GM23338 (cell line): ENCODE measurements at regions not wholly inside any gene's neighbourhood (a gene's known extent, or its start where the extent isn't known, plus 50 kb on each side); places are given as distances from the start of the nearest gene placed in this dataset.

Experiments used
- CREB1 ChIP-seq: fragments of 250-450 bp; sonication (Bioruptor Pico); IDR thresholded peaks from 2 replicates; pipeline ENCODE4 v1.5.0; 2020; ENCODE audit warnings: low read depth, mild to moderate bottlenecking, moderate library complexity
- EZH2 ChIP-seq: fragments of 200-600 bp; sonication (generic); IDR thresholded peaks from one replicate; pipeline ENCODE4 v1.8.0; 2017; ENCODE audit warnings: antibody characterized with exemption, mild to moderate bottlenecking, low read depth; ENCODE audit not compliant: unreplicated experiment
- EZH2phosphoT487 ChIP-seq: fragments of 200-600 bp; sonication (generic); IDR thresholded peaks from one replicate; pipeline ENCODE4 v1.8.1; 2018; ENCODE audit warnings: antibody characterized with exemption; ENCODE audit not compliant: unreplicated experiment
- JUNB ChIP-seq: IDR thresholded peaks from one replicate; pipeline ENCODE4 v1.6.1; 2016; ENCODE audit warnings: antibody characterized with exemption; ENCODE audit not compliant: unreplicated experiment
- POLR2AphosphoS5 ChIP-seq: IDR thresholded peaks from 2 replicates; pipeline ENCODE4 v1.6.1; 2016; ENCODE audit warnings: antibody characterized with exemption, low read depth
- ZNF114 ChIP-seq: fragments of 250-450 bp; sonication (Bioruptor Pico); IDR thresholded peaks from 2 replicates; pipeline ENCODE4 v1.5.0; 2020; ENCODE audit warnings: mild to moderate bottlenecking, moderate library complexity
- TF ChIP-seq, protein P1 (sequence below), 2 experiments: fragments of 200-600 bp in 1 of 2; sonication (generic) in 1 of 2; conservative IDR thresholded peaks; 2 replicates each; pipeline versions ENCODE4 v1.5.1 to v1.6.1; 2016 to 2017; ENCODE audit warnings: antibody characterized with exemption in 2 of 2, low read depth in 2 of 2, mild to moderate bottlenecking in 2 of 2, moderate library complexity in 1 of 2
- TF ChIP-seq, protein P2 (sequence below): IDR thresholded peaks from one replicate; pipeline ENCODE4 v1.6.1; 2018; ENCODE audit warnings: antibody characterized with exemption; ENCODE audit not compliant: unreplicated experiment
- TF ChIP-seq, protein P3 (sequence below): IDR thresholded peaks from 2 replicates; pipeline ENCODE4 v1.6.1; 2016; ENCODE audit warnings: antibody characterized with exemption

DNA sequence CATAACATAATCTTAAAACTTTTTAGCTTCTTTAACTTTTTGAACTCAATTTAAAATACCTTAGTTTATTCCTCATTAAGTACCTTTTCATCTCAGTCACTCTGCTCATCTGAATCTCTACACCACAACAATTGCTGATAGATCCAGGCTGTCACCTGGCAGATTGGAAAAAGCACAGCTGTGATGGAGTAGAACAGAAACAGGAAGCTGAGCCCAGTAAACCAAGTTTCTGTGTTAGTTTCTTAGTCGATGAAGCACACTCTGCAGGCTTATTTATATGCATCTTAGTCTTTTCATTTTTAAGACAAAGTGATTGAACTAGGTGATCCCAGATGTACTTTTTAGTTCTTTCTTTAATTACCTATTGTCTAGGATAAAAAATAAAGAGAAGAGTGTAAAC, 1398.0 kb upstream of the ALCAM start:
- TF ChIP-seq, protein P1, sequence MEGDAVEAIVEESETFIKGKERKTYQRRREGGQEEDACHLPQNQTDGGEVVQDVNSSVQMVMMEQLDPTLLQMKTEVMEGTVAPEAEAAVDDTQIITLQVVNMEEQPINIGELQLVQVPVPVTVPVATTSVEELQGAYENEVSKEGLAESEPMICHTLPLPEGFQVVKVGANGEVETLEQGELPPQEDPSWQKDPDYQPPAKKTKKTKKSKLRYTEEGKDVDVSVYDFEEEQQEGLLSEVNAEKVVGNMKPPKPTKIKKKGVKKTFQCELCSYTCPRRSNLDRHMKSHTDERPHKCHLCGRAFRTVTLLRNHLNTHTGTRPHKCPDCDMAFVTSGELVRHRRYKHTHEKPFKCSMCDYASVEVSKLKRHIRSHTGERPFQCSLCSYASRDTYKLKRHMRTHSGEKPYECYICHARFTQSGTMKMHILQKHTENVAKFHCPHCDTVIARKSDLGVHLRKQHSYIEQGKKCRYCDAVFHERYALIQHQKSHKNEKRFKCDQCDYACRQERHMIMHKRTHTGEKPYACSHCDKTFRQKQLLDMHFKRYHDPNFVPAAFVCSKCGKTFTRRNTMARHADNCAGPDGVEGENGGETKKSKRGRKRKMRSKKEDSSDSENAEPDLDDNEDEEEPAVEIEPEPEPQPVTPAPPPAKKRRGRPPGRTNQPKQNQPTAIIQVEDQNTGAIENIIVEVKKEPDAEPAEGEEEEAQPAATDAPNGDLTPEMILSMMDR (conservative IDR thresholded peaks at IDR 0.05; ENCODE audit: low read depth in 2 of 2), result no peak
- TF ChIP-seq POLR2AphosphoS5 (no peak), JUNB (no peak), CREB1 (no peak), ZNF114 (CRISPR knock-in tag) (no peak), EZH2 (no peak), EZH2phosphoT487 (no peak)
- TF ChIP-seq, protein P2, sequence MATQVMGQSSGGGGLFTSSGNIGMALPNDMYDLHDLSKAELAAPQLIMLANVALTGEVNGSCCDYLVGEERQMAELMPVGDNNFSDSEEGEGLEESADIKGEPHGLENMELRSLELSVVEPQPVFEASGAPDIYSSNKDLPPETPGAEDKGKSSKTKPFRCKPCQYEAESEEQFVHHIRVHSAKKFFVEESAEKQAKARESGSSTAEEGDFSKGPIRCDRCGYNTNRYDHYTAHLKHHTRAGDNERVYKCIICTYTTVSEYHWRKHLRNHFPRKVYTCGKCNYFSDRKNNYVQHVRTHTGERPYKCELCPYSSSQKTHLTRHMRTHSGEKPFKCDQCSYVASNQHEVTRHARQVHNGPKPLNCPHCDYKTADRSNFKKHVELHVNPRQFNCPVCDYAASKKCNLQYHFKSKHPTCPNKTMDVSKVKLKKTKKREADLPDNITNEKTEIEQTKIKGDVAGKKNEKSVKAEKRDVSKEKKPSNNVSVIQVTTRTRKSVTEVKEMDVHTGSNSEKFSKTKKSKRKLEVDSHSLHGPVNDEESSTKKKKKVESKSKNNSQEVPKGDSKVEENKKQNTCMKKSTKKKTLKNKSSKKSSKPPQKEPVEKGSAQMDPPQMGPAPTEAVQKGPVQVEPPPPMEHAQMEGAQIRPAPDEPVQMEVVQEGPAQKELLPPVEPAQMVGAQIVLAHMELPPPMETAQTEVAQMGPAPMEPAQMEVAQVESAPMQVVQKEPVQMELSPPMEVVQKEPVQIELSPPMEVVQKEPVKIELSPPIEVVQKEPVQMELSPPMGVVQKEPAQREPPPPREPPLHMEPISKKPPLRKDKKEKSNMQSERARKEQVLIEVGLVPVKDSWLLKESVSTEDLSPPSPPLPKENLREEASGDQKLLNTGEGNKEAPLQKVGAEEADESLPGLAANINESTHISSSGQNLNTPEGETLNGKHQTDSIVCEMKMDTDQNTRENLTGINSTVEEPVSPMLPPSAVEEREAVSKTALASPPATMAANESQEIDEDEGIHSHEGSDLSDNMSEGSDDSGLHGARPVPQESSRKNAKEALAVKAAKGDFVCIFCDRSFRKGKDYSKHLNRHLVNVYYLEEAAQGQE, result no peak
- TF ChIP-seq, protein P3, sequence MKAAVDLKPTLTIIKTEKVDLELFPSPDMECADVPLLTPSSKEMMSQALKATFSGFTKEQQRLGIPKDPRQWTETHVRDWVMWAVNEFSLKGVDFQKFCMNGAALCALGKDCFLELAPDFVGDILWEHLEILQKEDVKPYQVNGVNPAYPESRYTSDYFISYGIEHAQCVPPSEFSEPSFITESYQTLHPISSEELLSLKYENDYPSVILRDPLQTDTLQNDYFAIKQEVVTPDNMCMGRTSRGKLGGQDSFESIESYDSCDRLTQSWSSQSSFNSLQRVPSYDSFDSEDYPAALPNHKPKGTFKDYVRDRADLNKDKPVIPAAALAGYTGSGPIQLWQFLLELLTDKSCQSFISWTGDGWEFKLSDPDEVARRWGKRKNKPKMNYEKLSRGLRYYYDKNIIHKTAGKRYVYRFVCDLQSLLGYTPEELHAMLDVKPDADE, result no peak
